GM19043 (cell line): ENCODE measurements at regions not wholly inside any gene's neighbourhood (a gene's known extent, or its start where the extent isn't known, plus 50 kb on each side); places are given as distances from the start of the nearest gene placed in this dataset.
"Not testable (repeated sequence)": the region's sequence is repeated elsewhere in the genome, so short reads cannot be mapped to it uniquely, and the experiment has no call there.

Experiments used
- ATAC-seq: cut with Tn5 transposase; IDR thresholded peaks from one replicate; pipeline ENCODE4 v1.9.1; 2021; ENCODE audit warnings: low read depth; ENCODE audit not compliant: unreplicated experiment

DNA sequence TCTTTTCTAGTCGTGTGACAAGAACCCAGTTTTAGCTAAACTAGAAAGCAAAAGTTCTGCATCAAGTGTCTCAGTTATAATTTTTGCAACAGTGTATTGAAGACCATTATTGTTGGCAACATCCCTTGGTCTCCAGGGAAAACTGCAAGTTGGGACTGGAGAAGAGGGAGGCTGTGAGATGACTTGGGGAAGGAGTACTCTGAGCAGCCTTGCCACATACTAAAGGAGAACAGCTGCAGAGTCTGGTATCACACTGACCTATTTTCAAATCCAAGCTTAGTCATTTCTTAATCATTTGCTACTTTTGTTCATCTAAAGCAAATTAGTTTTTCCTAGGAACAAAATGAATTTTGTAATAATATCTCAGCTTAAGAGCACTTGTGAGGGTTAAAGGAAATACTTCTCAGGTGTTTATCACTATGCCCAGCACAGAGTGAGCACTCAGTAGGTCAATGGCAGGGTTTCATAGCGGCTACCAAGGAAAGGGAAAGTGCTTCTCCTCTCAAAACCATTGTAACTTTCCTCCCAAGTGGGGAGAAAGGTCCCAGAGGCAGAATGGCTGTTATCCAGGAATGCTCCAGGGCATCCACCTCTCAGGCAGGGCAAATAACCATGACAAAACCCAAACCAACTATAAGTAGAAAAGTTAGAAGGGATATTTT, 247.1 kb downstream of the C11orf87 start:
- ATAC-seq: no peak

DNA sequence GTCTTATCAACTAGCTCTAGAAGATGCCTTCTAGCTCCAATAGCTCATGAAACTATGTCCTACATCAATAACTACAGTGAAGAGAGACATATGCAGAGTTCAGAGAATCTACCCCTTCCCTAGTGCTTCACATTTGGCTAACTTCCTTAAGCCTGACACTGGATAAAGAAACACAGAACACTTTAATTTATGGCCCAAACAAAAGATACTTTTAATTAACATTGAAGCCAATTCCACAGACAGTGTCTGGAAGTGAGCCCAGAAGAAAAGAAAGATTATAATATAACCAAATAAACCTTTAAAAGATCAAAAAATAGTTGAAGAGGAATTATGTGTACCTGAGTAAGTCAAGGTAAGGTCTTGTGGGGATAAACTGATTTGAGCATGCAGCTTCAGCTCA, 255.2 kb downstream of the C11orf87 start:
- ATAC-seq: no peak

DNA sequence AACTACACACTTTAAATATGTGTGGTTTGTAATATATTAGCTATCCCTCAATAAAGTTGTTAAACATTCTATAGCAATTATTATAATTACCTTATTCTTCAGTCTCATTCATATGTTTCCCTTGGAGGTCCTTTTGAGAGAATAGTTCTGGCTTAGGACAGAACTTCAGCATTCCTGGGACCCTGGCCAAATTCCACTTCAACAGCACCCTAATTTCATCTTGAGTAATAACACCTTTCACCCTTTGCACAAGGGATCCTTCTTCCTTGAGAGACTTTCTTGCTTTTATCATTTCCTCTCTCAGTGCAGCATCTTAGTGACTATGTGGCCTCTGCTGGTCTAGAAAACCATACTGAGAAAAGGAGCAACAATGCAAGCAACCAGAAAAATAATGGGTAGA, 255.9 kb downstream of the C11orf87 start:
- ATAC-seq: no peak

DNA sequence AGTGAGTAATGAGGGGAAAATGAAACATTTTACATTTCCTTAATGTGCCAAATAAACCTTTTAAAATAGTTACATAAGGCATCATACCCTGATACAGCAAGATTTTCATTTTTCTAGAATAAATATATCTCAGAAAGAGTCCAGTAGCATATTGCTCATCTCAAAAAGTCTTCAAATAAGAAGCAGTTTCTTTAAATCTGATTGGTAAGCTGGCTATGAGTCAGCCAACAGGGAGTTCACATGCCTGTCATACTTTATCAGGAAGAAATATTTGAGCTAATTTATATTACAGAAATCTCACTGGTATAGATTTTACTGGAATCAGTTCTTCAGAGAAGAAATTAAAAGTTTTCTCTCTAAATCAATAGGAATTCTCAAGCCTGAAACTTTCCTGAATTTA, 258.1 kb downstream of the C11orf87 start:
- ATAC-seq: no peak

DNA sequence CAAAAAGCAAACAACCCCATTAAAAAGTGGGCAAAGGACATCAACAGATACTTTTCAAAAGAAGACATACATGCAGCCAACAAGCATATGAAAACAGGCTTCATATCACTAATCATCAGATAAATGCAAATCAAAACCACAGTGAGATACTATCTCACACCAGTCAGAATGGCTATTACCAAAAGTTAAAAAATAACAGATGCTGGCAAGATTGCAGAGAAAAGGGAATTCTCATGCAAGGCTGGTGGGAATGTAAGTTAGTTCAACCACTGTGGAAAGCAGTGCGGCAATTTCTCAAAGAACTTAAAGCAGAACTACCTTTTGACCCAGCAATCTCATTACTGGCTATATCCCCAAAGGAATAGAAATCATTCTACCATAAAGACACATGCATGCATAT, 260.8 kb downstream of the C11orf87 start:
- not testable (repeated sequence) for ATAC-seq

DNA sequence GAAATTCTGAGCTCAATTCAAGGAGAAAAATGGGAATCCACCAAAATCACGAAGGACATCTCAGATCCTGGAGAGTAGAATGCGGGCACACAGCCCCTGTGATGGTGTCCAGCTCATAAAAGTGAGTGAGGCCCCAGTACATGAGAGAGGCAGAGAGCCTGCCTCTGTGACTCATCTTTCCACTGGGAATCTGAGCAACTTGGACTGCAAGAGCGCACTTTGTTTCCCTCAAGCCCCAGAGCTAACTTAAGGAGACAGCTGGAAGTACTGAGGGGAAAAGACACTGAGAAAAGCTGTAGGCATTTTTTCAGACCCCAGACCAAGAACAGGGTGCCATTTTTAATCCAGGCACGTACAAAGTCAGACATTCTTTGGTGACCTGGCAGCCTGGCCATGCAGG, 273.7 kb downstream of the C11orf87 start:
- no peak for ATAC-seq

DNA sequence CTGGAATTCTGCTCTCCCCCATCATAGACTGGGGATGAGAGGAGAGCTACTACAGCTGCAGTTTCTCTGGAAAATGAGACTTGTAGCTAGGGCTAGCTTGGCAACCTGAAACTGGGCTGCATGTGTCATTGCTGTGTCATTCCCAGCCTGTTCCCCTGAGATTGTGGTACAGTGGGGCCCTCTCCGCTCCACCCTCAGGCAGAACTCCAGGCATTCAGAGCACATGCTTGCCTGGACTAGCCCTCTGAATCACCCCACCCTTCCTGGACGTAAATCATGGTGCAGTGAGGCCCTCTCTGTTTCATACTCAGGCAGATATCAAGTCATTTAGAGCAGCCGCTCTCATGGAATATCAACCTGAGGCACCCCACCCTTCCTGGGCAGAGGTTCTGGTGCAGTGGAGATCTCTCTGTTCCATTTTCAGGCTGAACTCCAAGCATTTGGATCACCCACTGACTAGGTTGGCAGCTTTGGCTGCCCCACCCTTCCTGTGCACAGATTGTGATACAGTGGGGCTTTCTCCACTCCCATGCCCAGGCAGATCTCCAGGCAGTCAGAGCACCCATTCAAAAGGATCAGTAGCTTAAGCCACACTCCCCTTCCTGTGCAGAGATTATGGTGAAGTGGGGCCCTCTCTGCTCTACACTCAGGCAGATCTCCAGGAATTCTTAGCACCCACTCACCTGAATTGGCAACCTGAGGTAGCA, 274.4 kb downstream of the C11orf87 start:
- no peak for ATAC-seq

DNA sequence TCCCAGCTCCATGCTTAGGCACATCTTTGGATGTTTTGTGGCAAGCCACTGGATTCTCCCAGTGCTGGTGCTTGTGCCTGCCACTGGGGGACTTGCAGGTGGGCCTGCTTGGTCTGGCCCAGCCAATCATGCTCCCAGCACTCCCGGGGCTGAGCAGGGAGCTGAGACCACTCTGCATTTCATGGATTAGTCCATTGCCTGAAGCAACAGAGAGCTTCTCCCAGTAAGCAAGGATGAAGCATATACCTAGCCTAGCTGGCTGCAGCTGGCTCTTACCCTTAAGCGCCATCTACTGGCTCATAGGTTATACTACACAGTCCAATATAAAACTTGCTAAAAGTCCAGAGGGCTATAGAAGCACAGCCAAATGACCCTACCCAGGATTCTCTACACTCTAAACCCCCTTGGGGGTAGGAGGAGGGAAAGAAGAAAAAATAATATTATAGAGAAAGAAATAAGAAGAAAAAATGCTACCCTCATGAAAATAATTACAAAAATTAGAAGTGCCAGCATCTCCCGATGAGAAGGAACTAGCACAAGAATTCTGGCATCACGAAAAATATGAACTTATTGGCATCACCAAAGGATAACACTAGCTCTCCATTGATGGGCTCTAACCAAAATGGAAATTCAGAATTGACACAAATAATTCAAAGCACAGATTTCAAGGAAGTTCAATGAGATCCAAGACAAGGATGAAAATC, 275.3 kb downstream of the C11orf87 start:
- peak; percentile 93 for ATAC-seq

DNA sequence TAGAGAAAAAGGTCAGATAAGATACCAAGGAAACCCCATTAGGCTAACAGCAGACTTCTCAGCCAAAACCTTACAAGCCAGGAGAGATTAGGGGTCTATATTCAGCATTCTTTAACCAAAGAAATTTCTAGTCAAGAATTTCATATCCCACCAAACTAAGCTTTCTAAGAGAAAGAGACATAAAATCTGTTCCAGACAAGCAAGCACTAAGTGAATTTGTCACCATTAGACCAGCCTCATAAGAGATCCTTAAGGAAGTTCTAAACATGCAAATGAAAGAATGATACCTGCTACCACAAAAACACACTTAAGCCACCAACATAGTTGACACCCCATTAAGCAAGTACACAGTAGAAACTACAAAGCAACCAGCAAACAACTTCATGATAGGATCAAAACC, 276.2 kb downstream of the C11orf87 start:
- ATAC-seq: no peak

DNA sequence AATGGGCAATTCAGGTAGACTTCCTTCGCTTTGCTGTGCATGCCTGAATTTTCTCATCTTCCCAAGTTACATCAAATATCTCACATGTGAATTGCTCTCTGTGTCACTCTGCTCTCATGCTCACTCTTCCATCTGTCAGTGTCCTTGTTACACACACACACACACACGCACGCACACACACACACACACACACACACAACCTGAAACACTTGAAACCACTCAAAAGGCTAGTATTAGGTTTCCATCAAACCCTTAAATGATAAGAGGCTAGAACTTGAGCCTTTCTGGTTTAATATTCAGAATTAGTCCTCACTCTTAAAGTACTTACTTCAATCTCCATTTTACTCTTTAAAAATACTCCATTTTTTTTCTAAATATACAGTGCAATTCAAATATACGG, 282.4 kb downstream of the C11orf87 start:
- ATAC-seq: no peak

DNA sequence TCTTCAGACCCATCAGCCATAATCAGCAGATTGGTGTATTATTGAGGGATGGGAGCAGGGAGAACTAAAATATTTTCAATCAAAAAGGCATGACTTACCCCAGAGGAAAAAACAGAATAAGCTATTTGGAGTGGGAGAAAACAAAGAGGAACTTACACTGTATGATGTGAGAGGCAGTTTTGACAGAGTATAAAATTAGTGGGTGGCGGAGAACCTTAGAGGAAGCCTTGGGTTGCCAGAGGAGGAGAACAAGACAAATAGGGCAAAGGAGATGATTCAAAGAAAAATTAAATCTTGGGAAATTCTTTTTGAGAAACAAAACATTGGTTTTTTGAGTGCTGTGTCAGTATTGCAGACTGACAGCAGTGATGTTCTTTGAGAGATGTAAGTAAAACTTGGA, 285.0 kb downstream of the C11orf87 start:
- no peak for ATAC-seq

DNA sequence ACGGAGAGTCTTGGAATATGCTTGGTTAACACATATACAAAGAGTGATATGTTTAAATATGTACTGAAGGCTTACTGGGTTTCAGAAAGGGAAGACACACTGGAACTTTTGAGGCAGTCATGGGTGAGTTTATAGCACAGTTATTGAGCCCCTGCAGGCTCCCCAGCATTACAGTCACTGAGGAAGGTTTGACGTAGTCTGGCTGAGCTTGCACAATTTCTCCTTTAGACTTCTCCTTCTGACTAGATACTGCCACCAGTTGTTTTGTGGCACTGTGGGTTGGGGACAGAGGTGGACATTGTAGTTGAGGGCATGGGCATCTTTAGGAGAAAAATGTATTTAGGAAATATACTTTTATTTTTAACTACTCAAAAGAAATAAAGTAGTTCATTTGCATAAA, 285.4 kb downstream of the C11orf87 start:
- no peak for ATAC-seq

DNA sequence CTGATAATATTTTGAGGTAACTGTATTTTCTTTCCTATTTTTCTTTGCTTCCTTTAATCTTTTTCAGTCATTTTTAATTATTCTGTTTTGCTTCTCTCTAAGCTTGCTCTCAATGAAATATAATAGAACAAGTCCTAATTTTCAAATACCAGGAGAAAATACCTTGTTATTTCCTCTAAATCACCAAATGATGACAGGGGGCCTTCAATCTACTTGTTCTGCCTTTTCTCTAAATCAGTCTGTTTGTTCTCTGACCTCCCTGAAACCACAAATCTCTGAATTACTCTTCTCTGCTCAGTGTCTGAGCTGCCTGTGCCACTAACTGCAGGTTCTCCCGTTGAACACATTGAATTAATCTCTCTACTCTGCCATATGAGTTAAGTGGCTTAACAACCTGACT, 286.2 kb downstream of the C11orf87 start:
- no peak for ATAC-seq

DNA sequence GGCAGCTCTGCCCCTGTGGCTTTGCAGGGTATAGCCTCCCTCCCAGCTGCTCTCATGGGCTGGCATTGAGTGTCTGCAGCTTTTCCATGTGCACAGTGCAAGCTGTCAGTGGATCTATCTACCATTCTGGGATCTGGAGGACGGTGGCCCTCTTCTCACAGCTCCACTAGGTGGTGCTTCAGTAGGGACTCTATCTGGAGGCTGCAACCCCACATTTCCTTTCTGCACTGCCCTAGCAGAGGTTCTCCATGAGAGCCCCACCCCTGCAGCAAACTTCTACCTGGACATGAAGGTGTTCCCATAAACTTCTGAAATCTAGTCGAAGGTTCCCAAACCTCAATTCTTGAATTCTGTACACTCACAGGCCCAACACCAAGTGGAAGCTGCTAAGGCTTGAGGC, 292.5 kb downstream of the C11orf87 start:
- not testable (repeated sequence) for ATAC-seq

DNA sequence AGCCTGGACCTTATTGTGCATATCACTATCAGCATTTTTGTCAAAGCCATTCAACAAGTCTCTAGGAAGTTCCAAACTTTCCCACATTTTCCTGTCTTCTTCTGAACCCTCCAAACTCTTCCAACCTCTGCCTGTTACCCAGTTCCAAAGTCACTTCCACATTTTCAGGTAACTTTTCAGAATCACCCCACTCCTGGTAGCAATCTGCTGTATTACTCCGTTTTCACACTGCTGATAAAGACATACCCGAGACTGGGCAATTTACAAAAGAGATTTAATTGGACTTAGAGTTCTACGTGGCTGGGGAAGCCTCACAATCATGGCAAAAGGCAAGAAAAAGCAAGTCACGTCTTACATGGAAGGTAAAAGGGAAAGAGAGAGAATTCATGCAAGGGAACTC, 293.4 kb downstream of the C11orf87 start:
- ATAC-seq: not testable (repeated sequence)

DNA sequence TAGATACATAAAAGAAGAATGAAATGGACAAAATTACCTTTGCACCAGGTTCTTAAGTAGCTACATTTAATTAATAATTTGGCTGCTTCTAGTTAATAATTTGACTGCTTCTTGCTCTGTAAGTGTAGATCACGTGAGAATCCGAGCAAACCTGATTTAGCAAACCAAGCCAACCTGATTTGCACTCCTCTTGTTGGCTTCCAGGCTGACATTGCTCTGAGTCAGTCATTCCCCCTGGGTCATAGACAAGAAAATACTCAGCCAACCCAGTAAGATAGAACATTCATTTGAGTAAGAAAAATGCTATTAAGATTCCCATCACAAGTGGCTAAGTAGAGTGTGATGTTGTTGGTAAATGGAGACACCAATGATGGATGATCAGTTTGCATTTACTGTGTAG, 304.1 kb downstream of the C11orf87 start:
- no peak for ATAC-seq

DNA sequence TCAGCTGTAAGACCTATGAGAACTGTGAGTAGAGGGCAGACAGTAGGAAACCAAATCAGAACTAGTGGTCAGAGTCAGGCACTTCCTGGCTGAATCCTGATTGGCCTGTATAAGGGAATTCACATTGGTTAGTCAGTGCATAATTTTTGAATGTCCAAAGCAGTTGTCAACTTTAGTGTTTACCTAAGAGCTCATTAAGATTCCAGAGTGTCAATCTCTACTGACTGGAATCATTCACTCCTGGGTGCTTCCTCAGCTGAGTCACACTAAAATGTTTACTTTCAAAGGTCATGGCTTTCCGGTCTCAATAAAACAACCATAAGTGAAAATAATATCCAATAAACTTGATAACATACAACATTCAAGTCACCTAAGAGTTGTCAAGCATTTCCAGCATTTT, 306.1 kb downstream of the C11orf87 start:
- ATAC-seq: no peak

DNA sequence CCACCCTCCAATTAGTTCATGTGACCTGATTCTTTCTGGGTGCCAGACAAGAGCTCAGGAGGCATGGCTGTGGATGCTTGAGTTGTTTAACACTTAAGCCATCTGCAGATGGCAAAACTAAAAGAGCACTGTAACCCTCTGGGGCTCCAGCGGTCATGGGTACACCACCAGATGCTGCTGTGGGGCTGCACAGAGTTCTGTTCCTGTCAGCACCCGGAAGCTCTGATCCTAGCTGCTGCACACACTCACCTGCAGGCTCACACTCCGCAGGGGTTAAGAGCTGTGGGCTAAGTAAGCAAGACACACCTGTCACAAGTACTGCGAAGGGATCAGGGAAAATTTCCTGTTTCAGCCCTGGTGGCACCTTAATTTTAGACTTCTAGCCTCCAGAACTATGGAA, 307.8 kb downstream of the C11orf87 start:
- no peak for ATAC-seq

DNA sequence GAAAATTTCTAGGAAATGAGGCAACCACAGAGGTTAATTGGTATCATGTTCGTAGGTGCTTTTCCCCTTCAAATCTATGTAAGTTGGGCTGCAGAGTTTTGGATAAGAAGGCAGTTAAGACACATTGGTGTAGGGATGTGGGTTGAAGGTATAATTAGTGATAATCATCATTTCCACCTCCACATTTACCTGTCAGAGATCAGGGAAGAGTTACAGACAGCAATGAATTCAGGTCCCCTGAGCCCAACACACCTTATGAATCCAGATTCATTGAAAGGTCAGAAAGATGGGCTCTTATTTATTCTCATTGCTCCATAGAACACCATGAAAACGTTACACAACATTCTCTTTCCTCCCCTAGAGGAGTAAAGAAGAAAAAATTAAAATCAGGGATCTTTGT, 308.7 kb downstream of the C11orf87 start:
- no peak for ATAC-seq

DNA sequence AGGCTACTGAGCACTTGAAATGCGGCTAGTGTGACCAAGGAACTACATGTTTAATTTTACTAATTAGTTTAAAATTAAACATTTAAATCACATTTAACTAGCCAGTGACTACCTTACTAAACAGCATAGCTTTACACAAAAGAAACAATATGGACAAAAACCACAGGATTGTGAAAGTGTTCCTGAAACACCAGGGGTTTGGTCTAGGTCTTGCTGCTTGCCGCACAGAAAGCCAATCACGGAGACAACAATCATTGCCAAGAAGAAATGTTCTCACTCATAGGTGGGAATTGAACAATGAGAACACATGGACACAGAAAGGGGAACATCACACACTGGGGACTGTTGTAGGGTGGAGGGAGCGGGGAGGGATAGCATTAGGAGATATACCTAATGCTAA, 309.5 kb downstream of the C11orf87 start:
- ATAC-seq: no peak

DNA sequence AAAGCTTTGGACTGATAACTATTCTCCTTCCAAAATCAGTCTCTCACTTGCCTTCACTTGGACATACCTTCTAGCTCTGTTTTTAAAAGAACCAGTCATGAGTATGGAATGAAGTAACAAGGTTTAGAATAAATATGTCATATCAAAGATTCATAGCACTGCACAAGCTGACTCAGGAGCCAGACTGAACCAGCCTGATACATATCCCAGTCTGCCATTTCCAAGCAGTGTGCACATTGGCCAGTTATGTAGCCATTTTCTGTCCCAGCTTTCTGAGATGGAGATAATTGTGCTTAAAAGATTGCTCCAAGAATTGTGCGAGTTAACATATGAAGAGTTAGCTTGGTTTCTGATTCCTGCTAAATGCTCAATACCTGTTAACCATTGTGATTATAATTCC, 311.3 kb downstream of the C11orf87 start:
- no peak for ATAC-seq

DNA sequence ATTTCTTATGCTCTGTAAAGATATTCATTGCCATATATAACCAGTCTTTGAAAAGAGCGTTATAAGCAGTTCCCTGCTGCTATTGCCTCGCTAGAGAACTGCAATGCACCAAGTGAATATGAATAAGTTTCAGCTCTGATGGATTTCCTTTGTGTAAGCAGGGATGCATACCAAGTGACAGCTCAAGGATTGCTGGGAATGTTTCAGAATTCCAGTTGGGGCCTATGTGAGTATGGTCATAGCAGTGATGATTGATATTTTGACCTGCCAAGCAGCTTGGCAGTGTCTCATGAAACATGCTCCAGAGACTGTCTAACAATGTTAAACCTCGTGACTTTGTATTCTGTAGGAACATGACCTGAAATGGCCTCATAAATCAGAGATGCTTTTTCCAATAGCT, 312.6 kb downstream of the C11orf87 start:
- ATAC-seq: no peak
